ENCODE measurements at regions not wholly inside any gene's neighbourhood (a gene's known extent, or its start where the extent isn't known, plus 50 kb on each side); places are given as distances from the start of the nearest gene placed in this dataset.
"Not testable (repeated sequence)": the region's sequence is repeated elsewhere in the genome, so short reads cannot be mapped to it uniquely, and the experiment has no call there.

DNA sequence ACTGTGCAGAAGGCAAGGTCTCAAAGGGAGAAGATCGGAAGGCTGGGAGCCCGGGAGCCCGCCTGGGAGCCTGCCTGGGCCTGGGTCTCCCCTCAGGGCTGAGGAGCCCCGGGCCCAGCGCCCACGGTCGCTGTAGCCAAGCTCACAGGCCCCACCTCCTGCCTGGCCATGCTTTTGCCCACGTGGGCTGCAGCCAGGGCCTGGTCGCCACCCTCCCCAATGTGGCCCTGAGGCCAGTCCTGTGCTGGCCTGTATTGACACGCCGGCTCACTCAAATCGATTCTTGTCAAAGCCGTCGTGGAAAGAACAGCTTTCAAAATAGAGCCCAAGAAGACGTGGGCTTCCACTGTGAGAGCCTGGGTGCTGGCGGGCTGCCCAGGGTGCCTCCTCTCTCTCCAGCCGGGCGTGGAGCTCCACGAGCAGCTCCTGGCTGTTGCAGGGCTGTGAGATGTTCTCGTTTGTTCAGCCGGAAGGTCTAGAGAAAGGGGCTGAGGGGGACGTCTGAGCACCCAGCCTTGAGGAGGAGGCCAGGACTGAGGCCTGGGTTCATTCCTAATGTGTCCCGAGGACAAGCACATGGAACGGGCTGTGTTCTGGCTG lies 4433.7 kb upstream of the TPTE start:
- not testable (repeated sequence) for TF ChIP-seq POLR2A (IDR thresholded peaks at IDR 0.05)
- TF ChIP-seq, protein P1, sequence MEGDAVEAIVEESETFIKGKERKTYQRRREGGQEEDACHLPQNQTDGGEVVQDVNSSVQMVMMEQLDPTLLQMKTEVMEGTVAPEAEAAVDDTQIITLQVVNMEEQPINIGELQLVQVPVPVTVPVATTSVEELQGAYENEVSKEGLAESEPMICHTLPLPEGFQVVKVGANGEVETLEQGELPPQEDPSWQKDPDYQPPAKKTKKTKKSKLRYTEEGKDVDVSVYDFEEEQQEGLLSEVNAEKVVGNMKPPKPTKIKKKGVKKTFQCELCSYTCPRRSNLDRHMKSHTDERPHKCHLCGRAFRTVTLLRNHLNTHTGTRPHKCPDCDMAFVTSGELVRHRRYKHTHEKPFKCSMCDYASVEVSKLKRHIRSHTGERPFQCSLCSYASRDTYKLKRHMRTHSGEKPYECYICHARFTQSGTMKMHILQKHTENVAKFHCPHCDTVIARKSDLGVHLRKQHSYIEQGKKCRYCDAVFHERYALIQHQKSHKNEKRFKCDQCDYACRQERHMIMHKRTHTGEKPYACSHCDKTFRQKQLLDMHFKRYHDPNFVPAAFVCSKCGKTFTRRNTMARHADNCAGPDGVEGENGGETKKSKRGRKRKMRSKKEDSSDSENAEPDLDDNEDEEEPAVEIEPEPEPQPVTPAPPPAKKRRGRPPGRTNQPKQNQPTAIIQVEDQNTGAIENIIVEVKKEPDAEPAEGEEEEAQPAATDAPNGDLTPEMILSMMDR (IDR thresholded peaks at IDR 0.05): not testable (repeated sequence)
